Progenitor cell of endocrine pancreas (in vitro differentiated cells): ENCODE measurements at regions not wholly inside any gene's neighbourhood (a gene's known extent, or its start where the extent isn't known, plus 50 kb on each side); places are given as distances from the start of the nearest gene placed in this dataset.

Experiments used
- DNase-seq: peaks from one replicate; pipeline ENCODE4 v3.0.0; 2021; ENCODE audit warnings: low spot score; ENCODE audit not compliant: unreplicated experiment
- H3K27ac Mint-ChIP-seq: 2 replicates; pipeline ENCODE4 v1.8.0; 2021; ENCODE audit warnings: mild to moderate bottlenecking, moderate library complexity, mixed read lengths
- H3K27me3 Mint-ChIP-seq: 2 replicates; pipeline ENCODE4 v1.8.0; 2021; ENCODE audit warnings: mixed read lengths
- H3K36me3 Mint-ChIP-seq: 2 replicates; pipeline ENCODE4 v1.8.0; 2022; ENCODE audit warnings: mixed read lengths; ENCODE audit not compliant: insufficient read depth
- H3K4me1 Mint-ChIP-seq: 2 replicates; pipeline ENCODE4 v1.8.0; 2021; ENCODE audit warnings: low read depth, mixed read lengths
- H3K4me3 Mint-ChIP-seq: 2 replicates; pipeline ENCODE4 v1.8.0; 2021; ENCODE audit warnings: low read depth, mild to moderate bottlenecking, moderate library complexity, mixed read lengths
- H3K9me3 Mint-ChIP-seq: 2 replicates; pipeline ENCODE4 v1.8.0; 2021; ENCODE audit warnings: low read depth, mixed read lengths
- TF ChIP-seq, protein P1 (sequence below): fragments of 200-600 bp; sonication (generic); IDR thresholded peaks from one replicate; pipeline ENCODE4 v1.5.0; 2021; ENCODE audit warnings: antibody characterized with exemption, mild to moderate bottlenecking; ENCODE audit not compliant: unreplicated experiment

GRCh38 chr14:94679937-94680861 is 68.0 kb downstream of the SERPINA3 start:
- Mint-ChIP-seq H3K27me3 (peaks cover 15% of the 10 kb centered on the region), H3K4me3 (no peak overlapping the region), H3K36me3 (no peaks in the 10 kb centered on the region), H3K27ac (no peak overlapping the region), H3K9me3 (no peaks in the 10 kb centered on the region), H3K4me1 (no peaks in the 10 kb centered on the region)
- TF ChIP-seq, protein P1, sequence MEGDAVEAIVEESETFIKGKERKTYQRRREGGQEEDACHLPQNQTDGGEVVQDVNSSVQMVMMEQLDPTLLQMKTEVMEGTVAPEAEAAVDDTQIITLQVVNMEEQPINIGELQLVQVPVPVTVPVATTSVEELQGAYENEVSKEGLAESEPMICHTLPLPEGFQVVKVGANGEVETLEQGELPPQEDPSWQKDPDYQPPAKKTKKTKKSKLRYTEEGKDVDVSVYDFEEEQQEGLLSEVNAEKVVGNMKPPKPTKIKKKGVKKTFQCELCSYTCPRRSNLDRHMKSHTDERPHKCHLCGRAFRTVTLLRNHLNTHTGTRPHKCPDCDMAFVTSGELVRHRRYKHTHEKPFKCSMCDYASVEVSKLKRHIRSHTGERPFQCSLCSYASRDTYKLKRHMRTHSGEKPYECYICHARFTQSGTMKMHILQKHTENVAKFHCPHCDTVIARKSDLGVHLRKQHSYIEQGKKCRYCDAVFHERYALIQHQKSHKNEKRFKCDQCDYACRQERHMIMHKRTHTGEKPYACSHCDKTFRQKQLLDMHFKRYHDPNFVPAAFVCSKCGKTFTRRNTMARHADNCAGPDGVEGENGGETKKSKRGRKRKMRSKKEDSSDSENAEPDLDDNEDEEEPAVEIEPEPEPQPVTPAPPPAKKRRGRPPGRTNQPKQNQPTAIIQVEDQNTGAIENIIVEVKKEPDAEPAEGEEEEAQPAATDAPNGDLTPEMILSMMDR: no peak
- no peak for DNase-seq

DNA sequence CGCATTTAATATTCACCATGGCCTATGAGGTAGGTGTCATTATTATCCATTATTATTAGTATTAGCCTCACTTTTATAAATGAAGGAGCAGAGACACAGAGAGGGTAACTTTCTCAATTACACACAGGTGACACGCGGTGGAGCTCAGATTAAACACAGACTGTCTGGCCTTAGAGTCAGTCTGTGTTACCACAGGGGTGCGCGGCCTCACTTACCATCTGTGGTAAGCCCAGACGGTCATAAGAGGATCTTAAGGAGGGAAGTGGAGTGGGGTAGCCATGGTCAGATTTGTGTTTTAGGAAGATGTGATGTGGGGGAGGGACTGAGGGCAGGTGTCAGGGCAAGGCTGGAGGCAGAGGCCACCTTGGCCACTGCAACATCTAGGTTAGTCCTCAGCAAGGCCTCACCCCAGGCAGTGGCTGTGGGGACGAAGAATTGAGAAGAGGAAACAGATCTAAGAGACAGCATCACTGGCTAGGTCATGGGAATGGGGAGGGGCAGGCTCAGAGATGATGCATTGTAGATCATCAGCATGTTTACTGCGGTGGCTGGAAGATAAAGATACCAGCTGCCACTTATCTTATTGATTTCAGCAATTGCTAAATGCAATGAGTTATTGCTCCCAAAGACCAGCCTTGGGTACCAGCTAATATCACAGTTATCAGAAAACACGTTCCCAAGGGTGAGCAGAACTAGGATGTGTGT is 67.1 kb downstream of the SERPINA3 start:
- H3K4me1 Mint-ChIP-seq: no peaks in the 10 kb centered on the region
- DNase-seq: no peak

GRCh38 chr14:94677747-94678146 is 65.6 kb downstream of the SERPINA3 start:
- Mint-ChIP-seq H3K4me3 (no peak overlapping the region), H3K4me1 (no peaks in the 10 kb centered on the region), H3K36me3 (no peaks in the 10 kb centered on the region), H3K27ac (no peak overlapping the region), H3K27me3 (peaks cover 14% of the 10 kb centered on the region), H3K9me3 (no peaks in the 10 kb centered on the region)
- TF ChIP-seq, protein P1: no peak
- DNase-seq: no peak

More for the DNA sequence above, 67.1 kb downstream of the SERPINA3 start:
- Mint-ChIP-seq H3K27ac (no peak overlapping the region), H3K36me3 (no peaks in the 10 kb centered on the region), H3K4me3 (no peak overlapping the region), H3K27me3 (peaks cover 15% of the 10 kb centered on the region), H3K9me3 (no peaks in the 10 kb centered on the region)
- TF ChIP-seq, protein P1: no peak

GRCh38 chr14:94677213-94677612 is 65.0 kb downstream of the SERPINA3 start:
- no peak overlapping the region for H3K27ac Mint-ChIP-seq
- no peak overlapping the region for H3K4me3 Mint-ChIP-seq
- H3K9me3 Mint-ChIP-seq: no peaks in the 10 kb centered on the region
- DNase-seq: no peak
- TF ChIP-seq, protein P1: no peak
- H3K36me3 Mint-ChIP-seq: no peaks in the 10 kb centered on the region
- H3K27me3 Mint-ChIP-seq: peaks cover 9% of the 10 kb centered on the region
- H3K4me1 Mint-ChIP-seq: no peaks in the 10 kb centered on the region

- H3K4me3 Mint-ChIP-seq: no peak overlapping the region
- no peaks in the 10 kb centered on the region for H3K36me3 Mint-ChIP-seq
- no peaks in the 10 kb centered on the region for H3K9me3 Mint-ChIP-seq
- TF ChIP-seq, protein P1: no peak
- peaks cover 6% of the 10 kb centered on the region for H3K27me3 Mint-ChIP-seq
- no peak overlapping the region for H3K27ac Mint-ChIP-seq
- DNase-seq: no peak
- peaks cover 3% of the 10 kb centered on the region for H3K4me1 Mint-ChIP-seq
Measured at GRCh38 chr14:94676495-94677185, 64.4 kb downstream of the SERPINA3 start.
